ENCODE measurements at regions not wholly inside any gene's neighbourhood (a gene's known extent, or its start where the extent isn't known, plus 50 kb on each side); places are given as distances from the start of the nearest gene placed in this dataset.

DNA sequence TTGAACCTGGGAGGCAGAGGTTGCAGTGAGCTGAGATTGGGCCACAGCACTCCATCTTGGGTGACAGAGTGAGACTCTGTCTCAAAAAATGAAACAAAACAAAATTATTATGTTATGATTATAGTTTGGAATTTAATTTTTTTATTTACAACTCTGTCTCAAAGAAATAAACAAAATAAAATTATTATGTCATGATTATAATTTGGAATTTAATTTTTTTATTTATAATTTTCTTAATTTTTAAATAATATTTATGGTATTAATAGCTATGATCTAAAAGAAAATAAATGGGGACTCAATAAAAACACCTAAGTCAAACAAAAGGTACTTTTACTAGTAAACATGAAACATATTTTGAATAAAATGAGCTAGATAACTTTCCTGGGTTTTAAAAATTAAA, 994.8 kb upstream of the GHITM start:
- Histone ChIP-seq H3K27ac (ENCODE audit: poor library complexity, severe bottlenecking) (no peak overlapping the region), H3K27me3 (ENCODE audit: insufficient read depth, poor library complexity, severe bottlenecking) (no peaks in the 10 kb centered on the region), H3K4me3 (ENCODE audit: severe bottlenecking) (no peak overlapping the region), H3K36me3 (ENCODE audit: low read depth) (no peaks in the 10 kb centered on the region), H3K4me1 (ENCODE audit: insufficient read depth, poor library complexity, severe bottlenecking) (no peaks in the 10 kb centered on the region), H3K9me3 (ENCODE audit: severe bottlenecking) (no peaks in the 10 kb centered on the region)
- DNase-seq (ENCODE audit: low spot score) = no peak
- ATAC-seq (ENCODE audit: low read depth) = no peak
- TF ChIP-seq, protein P1, sequence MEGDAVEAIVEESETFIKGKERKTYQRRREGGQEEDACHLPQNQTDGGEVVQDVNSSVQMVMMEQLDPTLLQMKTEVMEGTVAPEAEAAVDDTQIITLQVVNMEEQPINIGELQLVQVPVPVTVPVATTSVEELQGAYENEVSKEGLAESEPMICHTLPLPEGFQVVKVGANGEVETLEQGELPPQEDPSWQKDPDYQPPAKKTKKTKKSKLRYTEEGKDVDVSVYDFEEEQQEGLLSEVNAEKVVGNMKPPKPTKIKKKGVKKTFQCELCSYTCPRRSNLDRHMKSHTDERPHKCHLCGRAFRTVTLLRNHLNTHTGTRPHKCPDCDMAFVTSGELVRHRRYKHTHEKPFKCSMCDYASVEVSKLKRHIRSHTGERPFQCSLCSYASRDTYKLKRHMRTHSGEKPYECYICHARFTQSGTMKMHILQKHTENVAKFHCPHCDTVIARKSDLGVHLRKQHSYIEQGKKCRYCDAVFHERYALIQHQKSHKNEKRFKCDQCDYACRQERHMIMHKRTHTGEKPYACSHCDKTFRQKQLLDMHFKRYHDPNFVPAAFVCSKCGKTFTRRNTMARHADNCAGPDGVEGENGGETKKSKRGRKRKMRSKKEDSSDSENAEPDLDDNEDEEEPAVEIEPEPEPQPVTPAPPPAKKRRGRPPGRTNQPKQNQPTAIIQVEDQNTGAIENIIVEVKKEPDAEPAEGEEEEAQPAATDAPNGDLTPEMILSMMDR (IDR thresholded peaks at IDR 0.05; ENCODE audit: poor library complexity, severe bottlenecking) = no peak

DNA sequence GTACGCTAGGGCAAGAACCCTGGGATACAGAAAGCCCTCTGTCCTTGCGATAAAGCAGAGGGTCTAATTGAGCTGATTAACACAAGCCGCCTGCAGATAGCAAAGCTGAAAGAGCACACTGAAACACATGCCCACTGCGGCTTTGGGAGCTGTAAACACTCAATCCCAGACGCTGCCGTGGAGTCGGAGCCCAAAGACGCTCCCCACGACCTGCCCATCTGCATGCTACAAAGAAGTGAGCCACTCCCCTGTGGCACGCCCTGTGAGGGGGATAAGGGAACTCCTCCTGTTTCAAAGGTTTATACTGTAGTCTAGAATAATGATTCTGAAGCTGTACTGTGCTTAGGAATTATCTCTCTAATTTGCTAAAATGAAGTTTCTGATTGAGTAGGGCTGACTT, 985.6 kb upstream of the GHITM start:
- no peaks in the 10 kb centered on the region for H3K4me1 ChIP-seq (ENCODE audit: insufficient read depth, poor library complexity, severe bottlenecking)
- H3K27ac ChIP-seq (ENCODE audit: poor library complexity, severe bottlenecking) = no peak overlapping the region
- no peaks in the 10 kb centered on the region for H3K27me3 ChIP-seq (ENCODE audit: insufficient read depth, poor library complexity, severe bottlenecking)
- no peak for DNase-seq (ENCODE audit: low spot score)
- no peak for ATAC-seq (ENCODE audit: low read depth)
- no peaks in the 10 kb centered on the region for H3K36me3 ChIP-seq (ENCODE audit: low read depth)
- no peaks in the 10 kb centered on the region for H3K9me3 ChIP-seq (ENCODE audit: severe bottlenecking)
- no peak overlapping the region for H3K4me3 ChIP-seq (ENCODE audit: severe bottlenecking)
- TF ChIP-seq, protein P1 (IDR thresholded peaks at IDR 0.05; ENCODE audit: poor library complexity, severe bottlenecking) = no peak

DNA sequence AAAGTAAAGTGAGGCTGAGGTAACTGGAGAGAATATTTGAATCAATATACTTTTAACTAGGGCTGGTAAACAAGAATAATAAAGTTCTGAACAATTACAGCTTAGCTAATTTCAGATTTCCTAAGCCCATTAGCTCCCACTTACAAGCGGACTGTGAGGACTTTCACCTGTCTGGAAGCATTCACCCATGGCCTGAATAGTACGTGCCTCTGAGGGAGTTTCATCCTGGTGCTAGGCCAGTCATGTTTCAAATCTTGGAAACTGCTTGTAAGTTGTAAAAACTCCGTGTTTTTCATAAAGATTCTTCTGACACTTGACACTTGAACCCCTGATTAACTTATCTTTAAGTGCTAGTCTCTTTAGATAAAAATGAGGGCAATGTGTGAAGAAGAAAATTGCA, 975.2 kb upstream of the GHITM start:
- no peaks in the 10 kb centered on the region for H3K36me3 ChIP-seq (ENCODE audit: low read depth)
- H3K9me3 ChIP-seq (ENCODE audit: severe bottlenecking) = no peaks in the 10 kb centered on the region
- H3K4me3 ChIP-seq (ENCODE audit: severe bottlenecking) = no peak overlapping the region
- no peaks in the 10 kb centered on the region for H3K27me3 ChIP-seq (ENCODE audit: insufficient read depth, poor library complexity, severe bottlenecking)
- no peak for ATAC-seq (ENCODE audit: low read depth)
- H3K27ac ChIP-seq (ENCODE audit: poor library complexity, severe bottlenecking) = no peak overlapping the region
- DNase-seq (ENCODE audit: low spot score) = no peak
- no peaks in the 10 kb centered on the region for H3K4me1 ChIP-seq (ENCODE audit: insufficient read depth, poor library complexity, severe bottlenecking)
- TF ChIP-seq, protein P1 (IDR thresholded peaks at IDR 0.05; ENCODE audit: poor library complexity, severe bottlenecking) = no peak

DNA sequence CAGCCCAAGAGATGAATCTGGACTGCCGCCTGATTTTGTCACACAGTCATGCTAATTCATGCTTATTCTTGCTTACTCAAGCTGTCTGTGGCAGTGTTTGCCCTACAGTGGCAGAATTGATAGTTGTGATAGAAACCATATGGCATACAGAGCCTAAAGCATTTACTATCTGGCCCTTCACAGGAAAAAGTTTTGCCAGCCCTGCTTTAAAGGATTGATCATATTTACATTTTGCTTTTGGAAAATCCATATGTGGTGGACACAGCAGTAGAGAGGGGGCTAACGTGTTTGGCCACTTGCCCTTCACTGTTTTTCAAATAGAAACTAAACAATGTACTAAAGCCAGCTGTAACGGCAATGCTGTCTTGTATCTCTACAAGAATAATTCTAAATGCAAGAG, 974.0 kb upstream of the GHITM start:
- Histone ChIP-seq H3K4me3 (ENCODE audit: severe bottlenecking) (no peak overlapping the region), H3K36me3 (ENCODE audit: low read depth) (no peaks in the 10 kb centered on the region), H3K4me1 (ENCODE audit: insufficient read depth, poor library complexity, severe bottlenecking) (no peaks in the 10 kb centered on the region), H3K9me3 (ENCODE audit: severe bottlenecking) (no peaks in the 10 kb centered on the region), H3K27me3 (ENCODE audit: insufficient read depth, poor library complexity, severe bottlenecking) (no peaks in the 10 kb centered on the region), H3K27ac (ENCODE audit: poor library complexity, severe bottlenecking) (no peak overlapping the region)
- TF ChIP-seq, protein P1 (IDR thresholded peaks at IDR 0.05; ENCODE audit: poor library complexity, severe bottlenecking) = no peak
- DNase-seq (ENCODE audit: low spot score) (no peak), ATAC-seq (ENCODE audit: low read depth) (no peak)

DNA sequence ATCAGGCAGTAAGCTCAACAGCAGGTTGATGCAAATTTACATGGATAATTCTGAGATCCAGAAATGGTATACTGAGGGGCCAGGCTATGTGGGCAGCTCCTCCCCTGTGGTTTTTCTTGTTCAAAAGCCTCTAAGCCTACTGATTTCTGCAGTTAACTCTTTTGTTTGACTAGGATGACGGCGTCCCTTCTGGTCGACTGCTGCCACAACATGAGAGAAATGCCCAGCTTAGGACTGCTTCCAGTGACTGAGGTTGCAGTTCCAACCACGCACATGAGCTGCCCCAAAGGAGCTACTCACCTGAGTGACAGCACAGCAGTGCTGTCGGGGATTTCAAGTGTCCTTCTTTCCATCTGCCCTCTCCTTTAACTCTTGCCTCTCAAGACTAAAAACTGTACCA, 973.0 kb upstream of the GHITM start:
- H3K9me3 ChIP-seq (ENCODE audit: severe bottlenecking) = no peaks in the 10 kb centered on the region
- H3K27ac ChIP-seq (ENCODE audit: poor library complexity, severe bottlenecking) = no peak overlapping the region
- ATAC-seq (ENCODE audit: low read depth) (no peak), DNase-seq (ENCODE audit: low spot score) (no peak)
- no peaks in the 10 kb centered on the region for H3K27me3 ChIP-seq (ENCODE audit: insufficient read depth, poor library complexity, severe bottlenecking)
- TF ChIP-seq, protein P1 (IDR thresholded peaks at IDR 0.05; ENCODE audit: poor library complexity, severe bottlenecking) = no peak
- no peaks in the 10 kb centered on the region for H3K4me1 ChIP-seq (ENCODE audit: insufficient read depth, poor library complexity, severe bottlenecking)
- H3K36me3 ChIP-seq (ENCODE audit: low read depth) = no peaks in the 10 kb centered on the region
- H3K4me3 ChIP-seq (ENCODE audit: severe bottlenecking) = no peak overlapping the region

All from RWPE2 (cell line).